HG03280 (cell line): ENCODE measurements at regions not wholly inside any gene's neighbourhood (a gene's known extent, or its start where the extent isn't known, plus 50 kb on each side); places are given as distances from the start of the nearest gene placed in this dataset.
"Not testable (repeated sequence)": the region's sequence is repeated elsewhere in the genome, so short reads cannot be mapped to it uniquely, and the experiment has no call there.

Experiments
- ATAC-seq: cut with Tn5 transposase; IDR thresholded peaks from one replicate; pipeline ENCODE4 v1.9.1; 2021; ENCODE audit warnings: mild to moderate bottlenecking, moderate library complexity; ENCODE audit not compliant: unreplicated experiment

- no peak for ATAC-seq
These were observed 124.6 kb upstream of the SGO1 start for GRCh38 chr3:20310629-20311028.

- no peak for ATAC-seq
These were observed 121.4 kb upstream of the SGO1 start for GRCh38 chr3:20307383-20307782.

DNA sequence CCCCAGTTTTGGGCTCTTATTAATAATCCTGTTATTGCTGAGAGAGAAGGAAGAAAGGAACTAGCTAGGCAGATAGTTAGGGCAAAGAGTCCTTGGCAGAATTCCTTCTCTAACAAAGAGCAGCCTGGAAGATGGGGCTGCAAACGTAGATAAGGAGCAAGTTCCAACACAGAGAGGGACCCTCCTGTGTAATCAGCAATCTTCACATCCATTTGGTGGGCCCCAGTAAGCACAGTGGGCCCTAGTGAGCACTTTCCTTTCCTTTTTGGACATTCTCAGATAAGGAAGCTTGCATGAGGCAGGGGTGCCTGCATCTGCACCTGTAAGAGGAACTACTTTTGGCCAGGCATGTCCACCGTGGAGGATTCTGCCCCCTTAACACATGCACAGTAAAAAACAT, 119.6 kb upstream of the SGO1 start:
- ATAC-seq: no peak

DNA sequence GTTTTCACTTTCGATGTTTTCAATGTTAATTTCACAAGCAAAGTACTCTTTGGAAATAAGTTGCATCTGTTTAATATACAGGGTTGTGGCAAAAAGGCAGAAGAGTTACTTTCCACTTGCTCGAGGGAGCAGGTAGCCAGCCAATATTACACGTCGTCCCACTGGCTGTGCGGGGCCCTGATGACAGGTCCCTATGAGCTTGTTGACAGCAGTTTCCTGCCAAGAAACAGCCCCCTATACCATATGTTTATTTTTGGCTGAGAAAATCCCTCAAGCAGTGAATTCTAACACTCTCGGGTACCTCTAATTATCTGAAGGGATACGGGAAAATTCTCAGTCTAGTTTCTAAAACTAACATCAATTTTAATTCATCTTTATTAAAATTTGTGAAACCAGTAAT, 116.8 kb upstream of the SGO1 start:
- no peak for ATAC-seq

- no peak for ATAC-seq
These were observed 102.0 kb upstream of the SGO1 start for GRCh38 chr3:20288050-20288449.

- ATAC-seq: no peak
These were observed 94.3 kb upstream of the SGO1 start for GRCh38 chr3:20280257-20280656.

- not testable (repeated sequence) for ATAC-seq
These were observed 80.0 kb upstream of the SGO1 start for GRCh38 chr3:20265977-20266376.

GRCh38 chr3:20264900-20265567, 79.0 kb upstream of the SGO1 start:
- ATAC-seq: no peak

- no peak for ATAC-seq
These were observed 72.4 kb upstream of the SGO1 start for GRCh38 chr3:20258371-20258770.

GRCh38 chr3:20256144-20256543, 70.1 kb upstream of the SGO1 start:
- ATAC-seq: peak; percentile 80

DNA sequence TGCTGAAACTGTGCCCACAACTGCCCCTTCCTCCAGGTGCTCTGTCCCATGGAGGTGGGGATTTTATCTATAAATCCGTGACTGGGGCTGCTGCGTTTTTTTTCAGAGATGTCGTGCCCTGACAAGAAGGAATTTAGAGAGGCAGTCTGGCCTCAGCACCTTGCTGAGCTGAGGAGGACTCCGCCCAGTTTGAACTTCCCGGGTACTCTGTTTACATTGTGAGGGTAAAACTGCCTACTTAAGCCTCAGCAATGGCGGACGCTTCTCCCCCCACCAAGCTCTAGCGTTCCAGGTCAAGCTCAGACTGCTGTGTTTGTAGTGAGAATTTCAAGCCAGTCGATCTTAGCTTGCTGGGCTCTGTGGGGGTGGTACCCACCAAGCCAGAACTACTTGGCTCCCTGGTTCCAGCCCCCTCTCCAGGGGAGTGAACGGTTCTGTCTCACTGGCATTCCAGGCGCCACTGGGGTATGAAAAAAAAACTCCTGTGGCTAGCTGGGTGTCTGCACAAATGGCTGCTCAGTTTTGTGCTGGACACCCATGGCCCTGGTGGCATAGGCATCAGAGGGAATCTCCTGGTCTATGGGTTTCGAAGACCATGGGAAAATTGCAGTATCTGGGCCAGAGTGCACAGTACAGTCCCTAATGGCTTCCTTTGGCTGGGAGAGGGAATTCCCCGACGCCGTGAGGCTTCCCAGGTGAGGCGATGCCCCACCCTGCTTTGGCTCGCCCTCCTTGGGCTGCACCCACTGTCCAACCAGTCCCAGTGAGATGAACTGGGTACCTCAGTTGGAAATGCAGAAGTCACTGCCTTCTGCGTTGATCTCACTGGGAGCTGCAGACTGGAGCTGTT, 68.5 kb upstream of the SGO1 start:
- ATAC-seq: no peak

GRCh38 chr3:20250786-20251185, 64.8 kb upstream of the SGO1 start:
- ATAC-seq: no peak

DNA sequence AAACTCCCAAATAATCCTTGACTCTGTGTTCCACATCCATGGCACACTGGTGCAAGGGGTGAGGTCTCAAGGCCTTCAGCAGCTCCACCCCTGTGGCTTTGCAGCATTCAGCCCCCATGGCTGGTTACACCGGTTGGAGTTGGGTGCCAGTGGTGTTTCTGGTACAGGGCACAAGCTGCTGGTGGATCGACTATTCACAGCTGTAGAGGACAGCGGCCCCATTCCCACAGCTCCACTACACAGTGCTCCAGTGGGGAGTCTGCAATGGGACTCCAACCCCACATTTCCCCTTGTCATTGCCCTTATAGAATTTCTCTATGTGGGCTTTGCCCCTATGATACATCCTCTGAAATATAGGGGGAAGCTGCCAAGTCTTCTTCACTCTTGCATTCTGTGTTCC, 64.3 kb upstream of the SGO1 start:
- ATAC-seq: no peak

- ATAC-seq: peak; percentile 87
These were observed 60.7 kb upstream of the SGO1 start for GRCh38 chr3:20246662-20247061.

DNA sequence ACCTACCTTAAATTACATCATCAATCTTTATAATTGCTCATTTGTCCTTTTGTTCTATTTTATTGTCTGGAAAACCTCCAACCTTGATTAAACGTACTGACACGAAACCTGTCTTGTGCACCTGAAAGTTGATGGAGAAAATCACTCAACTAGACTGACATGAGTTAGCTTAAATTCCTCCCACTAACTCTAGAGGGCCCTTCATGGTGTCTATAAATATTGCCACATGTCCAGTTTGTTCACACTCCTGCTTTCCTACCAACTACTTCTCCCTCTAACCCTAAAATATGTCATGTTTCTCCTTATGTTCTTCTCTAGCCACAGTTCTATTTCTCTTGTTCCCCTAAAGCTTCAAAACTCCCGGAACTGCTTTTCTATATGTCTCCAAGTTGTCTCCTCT, 59.8 kb upstream of the SGO1 start:
- ATAC-seq: no peak

DNA sequence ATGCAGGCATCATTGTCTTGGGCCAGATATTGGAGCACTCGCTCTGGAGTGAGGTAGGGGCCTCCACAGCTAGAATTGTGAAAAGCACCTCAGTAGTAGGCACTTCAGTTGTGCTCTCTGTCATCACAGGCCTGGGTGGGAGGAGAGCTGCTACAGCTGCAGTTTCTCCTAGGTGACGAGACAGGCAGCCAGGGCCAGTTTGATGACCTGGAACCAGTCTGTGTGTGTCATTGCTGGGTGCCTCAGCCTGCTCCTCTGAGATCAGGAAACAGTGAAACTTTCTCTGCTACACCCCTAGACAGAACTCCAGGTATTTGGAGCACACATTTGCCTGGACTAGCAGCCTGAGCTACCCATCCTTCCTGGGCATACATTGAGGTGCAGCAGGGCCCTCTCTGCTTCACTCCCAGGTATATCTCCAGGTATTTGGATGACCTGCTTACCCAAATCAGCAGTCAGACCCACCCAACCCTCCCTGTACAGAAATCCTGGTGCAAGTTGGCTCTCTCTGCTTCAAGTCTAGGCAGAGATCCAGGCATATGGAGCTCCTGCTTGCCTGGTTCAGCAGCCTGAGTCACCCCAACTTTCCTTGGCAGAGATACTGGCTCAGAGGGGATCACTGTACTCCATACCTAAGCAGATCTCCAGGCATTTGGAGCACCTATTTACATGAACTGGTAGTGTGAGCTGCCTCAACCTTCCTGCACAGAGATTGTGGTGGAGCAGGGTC, 54.3 kb upstream of the SGO1 start:
- no peak for ATAC-seq

DNA sequence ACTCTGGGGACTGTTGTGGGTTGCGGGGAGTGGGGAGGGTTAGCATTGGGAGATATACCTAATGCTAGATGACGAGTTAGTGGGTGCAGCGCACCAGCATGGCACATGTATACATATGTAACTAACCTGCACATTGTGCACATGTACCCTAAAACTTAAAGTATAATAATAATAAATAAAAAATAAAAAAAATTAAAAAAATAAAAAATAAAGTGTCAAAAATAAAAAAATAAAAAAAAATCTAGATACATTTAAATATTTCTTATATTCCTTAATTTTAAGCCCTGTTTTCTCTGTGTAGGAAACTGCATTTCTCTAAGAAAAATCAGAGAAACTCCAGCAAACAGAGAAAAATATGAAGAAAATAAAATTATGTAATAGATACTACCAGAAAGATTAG, 52.2 kb upstream of the SGO1 start:
- not testable (repeated sequence) for ATAC-seq

DNA sequence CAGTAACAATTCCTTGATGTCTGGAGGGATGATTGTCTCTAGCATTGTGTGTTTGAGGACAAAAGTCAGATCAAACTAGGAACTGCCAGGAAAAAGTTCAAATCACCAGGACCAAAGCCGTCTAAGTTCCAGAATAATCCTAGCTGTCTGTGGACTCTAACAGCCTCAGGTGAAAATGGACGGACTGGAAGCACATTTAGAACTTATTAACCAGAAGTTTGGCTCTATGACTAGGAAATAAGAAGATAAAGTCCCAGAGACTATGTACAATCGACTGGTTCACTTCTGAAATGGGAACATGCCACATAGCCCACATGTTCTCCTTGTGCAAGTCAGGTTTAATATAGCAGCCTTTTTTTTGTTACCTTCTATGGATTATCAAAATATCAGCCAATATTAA, 50.6 kb upstream of the SGO1 start:
- ATAC-seq: no peak
